Spleen (tissue), 11 donors: ENCODE measurements at regions not wholly inside any gene's neighbourhood (a gene's known extent, or its start where the extent isn't known, plus 50 kb on each side); places are given as distances from the start of the nearest gene placed in this dataset.

Experiments
- DNase-seq: peaks from one replicate; pipeline ENCODE4 v3.0.0-alpha.2; 2020
- H3K27ac ChIP-seq, 8 donors: fragments of 200-600 bp; sonication (generic) in 7 of 8; 1 replicate in 4 of 8; 2 replicates in 4 of 8; pipeline versions ENCODE4 v1.5.0 to v1.8.0; 2016 to 2021; ENCODE audit warnings: inconsistent platforms in 4 of 8, mild to moderate bottlenecking in 4 of 8, moderate library complexity in 1 of 8
- H3K27me3 ChIP-seq, 7 donors: fragments of 200-600 bp; sonication (generic) in 6 of 7; replicated peaks in 1 of 7; 1 replicate in 4 of 7; 2 replicates in 3 of 7; pipeline versions ENCODE4 v1.5.0 to v1.8.0; 2016 to 2021; ENCODE audit warnings: inconsistent platforms in 3 of 7, mild to moderate bottlenecking in 1 of 7
- H3K36me3 ChIP-seq, 6 donors: fragments of 200-600 bp; sonication (generic) in 5 of 6; 1 replicate in 4 of 6; 2 replicates in 2 of 6; pipeline versions ENCODE4 v1.5.0 to v1.8.0; 2016 to 2021; ENCODE audit warnings: inconsistent platforms in 2 of 6
- H3K4me1 ChIP-seq, 6 donors: fragments of 200-600 bp; sonication (generic) in 5 of 6; 1 replicate in 3 of 6; 2 replicates in 3 of 6; pipeline versions ENCODE4 v1.5.0 to v1.8.0; 2016 to 2021; ENCODE audit warnings: inconsistent platforms in 3 of 6
- H3K4me3 ChIP-seq, 8 donors: fragments of 200-600 bp; sonication (generic) in 7 of 8; 1 replicate in 4 of 8; 2 replicates in 4 of 8; pipeline versions ENCODE4 v1.5.0 to v1.8.0; 2016 to 2021; ENCODE audit warnings: inconsistent platforms in 4 of 8, mild to moderate bottlenecking in 4 of 8, moderate library complexity in 2 of 8
- H3K9me3 ChIP-seq, 8 donors: fragments of 200-600 bp; sonication (generic) in 7 of 8; 1 replicate in 4 of 8; 2 replicates in 4 of 8; pipeline versions ENCODE4 v1.5.0 to v1.8.0; 2016 to 2021; ENCODE audit warnings: inconsistent platforms in 4 of 8
- POLR2A ChIP-seq, 3 donors: fragments of 450-650 bp; IDR thresholded peaks; one replicate each; pipeline ENCODE4 v1.5.1; 2017; ENCODE audit warnings: antibody characterized with exemption in 3 of 3, mild to moderate bottlenecking in 1 of 3
- POLR2AphosphoS5 ChIP-seq, 3 donors: sonication (generic); formaldehyde crosslinking; IDR thresholded peaks; one replicate each; pipeline ENCODE4 v1.5.1; 2017; ENCODE audit warnings: antibody characterized with exemption in 3 of 3
- WGBS, 5 donors: extraction: QIAGEN DNeasy Blood & Tissue Kit in 3 of 5; methylation state at CpG; one replicate each; pipeline versions ENCODE4 v1.1.5 to v1.1.7; 2013 to 2018; 5-methylcytosine and 5-hydroxymethylcytosine counted together
- intact Hi-C: fragments of 100-400 bp; cut with DNase I; formaldehyde crosslinking; loops from one replicate; pipeline ENCODE4 v1.15.0; 2023; ENCODE audit warnings: low total_unique reads
- TF ChIP-seq, protein P1 (sequence below), 11 experiments: fragments of 200-600 bp in 7 of 11; fragments of 450-650 bp in 4 of 11; sonication (generic) in 4 of 11; IDR thresholded peaks in 8 of 11; conservative IDR thresholded peaks in 3 of 11; 1 replicate in 7 of 11; 2 replicates in 4 of 11; pipeline versions ENCODE4 v1.4.0 to v1.8.0; 2016 to 2021; ENCODE audit warnings: antibody characterized with exemption in 11 of 11, inconsistent platforms in 4 of 11, mild to moderate bottlenecking in 1 of 11
- donor health status: healthy with polysubstance abuse.
- donor health status: DM: no; HTN: no; CAD: no; lungs with moderate emphysema.
- donor health status: DM: no; HTN: no; CAD: no.
- donor health status: Bipolar disorder and iron deficiency.
- donor health status: healthy.
- donor health status: DM: no; HTN: no; CAD: no.
- donor health status: DM: yes; HTN: yes; CAD: no.

DNA sequence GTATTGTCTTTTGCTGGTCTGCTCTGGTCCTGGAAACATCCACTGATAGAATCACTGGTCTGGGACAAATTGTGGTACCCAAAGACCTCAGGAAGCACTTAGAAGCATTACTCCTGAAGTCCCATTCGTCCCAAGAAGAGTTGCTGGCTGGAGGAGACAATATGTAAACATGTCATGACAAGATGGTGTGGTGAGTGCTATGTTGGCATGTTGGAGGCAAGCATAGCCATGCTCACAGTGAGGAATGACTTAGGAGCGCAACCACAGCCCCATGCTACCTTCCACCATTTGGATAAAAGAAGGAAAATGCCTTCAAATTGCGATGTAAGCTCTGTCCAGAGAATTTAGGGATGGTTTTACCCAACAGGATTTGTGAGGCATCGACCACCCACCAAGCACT lies 115.8 kb upstream of the STC2 start:
- H3K4me3 ChIP-seq: no peak overlapping the region
- H3K27me3 ChIP-seq: peaks cover 0 to 4% (median 0%) of the 10 kb centered on the region in 7 donors
- TF ChIP-seq POLR2A (IDR thresholded peaks at IDR 0.05) (no peak), POLR2AphosphoS5 (IDR thresholded peaks at IDR 0.05) (no peak)
- TF ChIP-seq, protein P1, sequence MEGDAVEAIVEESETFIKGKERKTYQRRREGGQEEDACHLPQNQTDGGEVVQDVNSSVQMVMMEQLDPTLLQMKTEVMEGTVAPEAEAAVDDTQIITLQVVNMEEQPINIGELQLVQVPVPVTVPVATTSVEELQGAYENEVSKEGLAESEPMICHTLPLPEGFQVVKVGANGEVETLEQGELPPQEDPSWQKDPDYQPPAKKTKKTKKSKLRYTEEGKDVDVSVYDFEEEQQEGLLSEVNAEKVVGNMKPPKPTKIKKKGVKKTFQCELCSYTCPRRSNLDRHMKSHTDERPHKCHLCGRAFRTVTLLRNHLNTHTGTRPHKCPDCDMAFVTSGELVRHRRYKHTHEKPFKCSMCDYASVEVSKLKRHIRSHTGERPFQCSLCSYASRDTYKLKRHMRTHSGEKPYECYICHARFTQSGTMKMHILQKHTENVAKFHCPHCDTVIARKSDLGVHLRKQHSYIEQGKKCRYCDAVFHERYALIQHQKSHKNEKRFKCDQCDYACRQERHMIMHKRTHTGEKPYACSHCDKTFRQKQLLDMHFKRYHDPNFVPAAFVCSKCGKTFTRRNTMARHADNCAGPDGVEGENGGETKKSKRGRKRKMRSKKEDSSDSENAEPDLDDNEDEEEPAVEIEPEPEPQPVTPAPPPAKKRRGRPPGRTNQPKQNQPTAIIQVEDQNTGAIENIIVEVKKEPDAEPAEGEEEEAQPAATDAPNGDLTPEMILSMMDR (IDR thresholded peaks at IDR 0.05 in 8 of 11, conservative IDR thresholded peaks at IDR 0.05 in 3 of 11): no peak
- no peaks in the 10 kb centered on the region for H3K9me3 ChIP-seq
- WGBS, 5 donors: 69 to 84% (median 76%) methylated on average over 4 of the region's 4 CpGs
- H3K36me3 ChIP-seq: no peaks in the 10 kb centered on the region
- intact Hi-C loops: no loop called here
- DNase-seq: no peak
- H3K4me1 ChIP-seq: no peaks in the 10 kb centered on the region
- H3K27ac ChIP-seq: no peak overlapping the region

DNA sequence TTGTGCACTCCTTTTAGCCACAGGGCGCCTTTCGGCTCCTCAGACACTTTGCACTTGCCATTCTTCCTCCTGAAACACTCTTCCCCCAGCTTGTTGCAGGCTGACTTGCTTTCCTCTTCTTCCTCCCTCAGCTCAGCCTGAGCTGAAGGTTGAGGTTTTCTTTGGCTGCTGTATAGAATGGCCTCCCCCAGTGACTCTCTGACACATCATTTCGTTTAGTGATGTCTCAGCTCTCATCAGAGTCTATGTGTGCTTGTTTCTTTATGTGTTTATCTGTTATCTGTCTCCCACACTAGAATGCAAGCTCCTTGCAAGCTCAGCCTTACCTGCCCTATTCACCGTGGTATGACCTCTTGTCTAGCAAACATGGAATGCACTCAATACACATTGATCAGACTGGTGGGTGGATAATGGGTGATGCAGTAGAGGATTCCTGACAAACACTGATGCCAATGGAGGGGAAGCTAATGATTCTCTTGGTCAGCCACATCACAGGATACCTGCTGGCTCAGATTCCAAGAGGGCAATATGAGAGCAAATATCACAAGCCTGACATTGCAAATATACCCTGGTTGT lies 112.9 kb upstream of the STC2 start:
- TF ChIP-seq POLR2AphosphoS5 (IDR thresholded peaks at IDR 0.05): no peak
- TF ChIP-seq, protein P1 (IDR thresholded peaks at IDR 0.05 in 8 of 11, conservative IDR thresholded peaks at IDR 0.05 in 3 of 11): no peak
- TF ChIP-seq POLR2A (IDR thresholded peaks at IDR 0.05): no peak
- H3K36me3 ChIP-seq: no peaks in the 10 kb centered on the region
- no peaks in the 10 kb centered on the region for H3K9me3 ChIP-seq
- H3K27me3 ChIP-seq: peaks cover 0 to 4% (median 0%) of the 10 kb centered on the region in 7 donors
- WGBS, 5 donors: 67 to 81% (median 73%) methylated on average over 4 of the region's 4 CpGs
- no peaks in the 10 kb centered on the region for H3K4me1 ChIP-seq
- intact Hi-C loops: no loop called here
- H3K4me3 ChIP-seq: no peak overlapping the region
- DNase-seq: no peak
- no peak overlapping the region for H3K27ac ChIP-seq

DNA sequence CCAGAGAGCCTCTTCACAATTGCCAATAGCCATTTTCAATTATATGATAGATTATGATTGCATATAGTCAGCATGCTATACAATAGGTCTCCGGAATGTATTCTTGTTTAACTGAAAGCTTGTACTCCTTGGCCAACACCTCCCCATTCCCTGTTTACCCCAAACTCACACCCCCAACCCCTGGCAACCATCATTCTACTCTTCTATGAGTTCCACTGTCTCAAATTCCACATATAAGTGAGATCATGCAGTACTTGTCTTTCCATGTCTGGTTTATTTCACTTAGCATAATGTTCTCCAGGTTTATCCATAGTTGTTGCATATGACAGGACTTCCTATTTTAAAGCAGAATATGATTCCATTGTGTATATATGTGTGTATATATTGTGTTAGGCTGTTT lies 110.7 kb upstream of the STC2 start:
- 89 to 97% (median 94%) methylated on average over 1 of the region's 1 CpG for WGBS, 5 donors
- DNase-seq: no peak

DNA sequence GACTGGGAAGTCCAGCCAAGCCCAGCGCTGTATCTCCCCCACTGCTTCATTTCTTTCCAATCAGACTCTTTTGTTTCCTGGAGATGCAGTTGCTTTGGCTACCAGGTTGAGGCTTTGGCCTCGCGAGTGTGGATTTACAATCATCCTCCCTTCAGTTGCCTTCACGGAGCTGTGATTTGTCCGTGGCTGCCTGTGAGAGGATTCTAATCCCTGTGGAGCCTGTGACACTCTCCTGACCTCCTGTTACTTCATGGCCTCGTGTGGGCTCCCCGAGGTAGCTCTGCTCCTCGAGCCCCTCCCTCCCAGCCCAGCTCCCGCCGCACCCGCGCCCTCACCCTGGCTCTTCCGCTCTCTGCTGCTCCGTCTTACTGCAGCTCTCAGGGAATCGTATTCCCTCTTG lies 107.2 kb upstream of the STC2 start:
- 57 to 60% (median 59%) methylated on average over 15 of the region's 15 CpGs for WGBS, 5 donors
- no peaks in the 10 kb centered on the region for H3K4me1 ChIP-seq

More for the DNA sequence above, 110.7 kb upstream of the STC2 start:
- Histone ChIP-seq H3K9me3 (no peaks in the 10 kb centered on the region), H3K36me3 (no peaks in the 10 kb centered on the region), H3K4me1 (no peaks in the 10 kb centered on the region), H3K27ac (no peak overlapping the region), H3K4me3 (no peak overlapping the region), H3K27me3 (peaks cover 0 to 15% (median 0%) of the 10 kb centered on the region in 7 donors)
- TF ChIP-seq, protein P1 (IDR thresholded peaks at IDR 0.05 in 8 of 11, conservative IDR thresholded peaks at IDR 0.05 in 3 of 11): no peak
- TF ChIP-seq POLR2A (IDR thresholded peaks at IDR 0.05): no peak
- TF ChIP-seq POLR2AphosphoS5 (IDR thresholded peaks at IDR 0.05): no peak
- intact Hi-C loops: no loop called here

More for the DNA sequence above, 107.2 kb upstream of the STC2 start:
- Histone ChIP-seq H3K27ac (no peak overlapping the region), H3K9me3 (no peaks in the 10 kb centered on the region), H3K27me3 (peaks cover 0 to 15% (median 0%) of the 10 kb centered on the region in 7 donors), H3K36me3 (no peaks in the 10 kb centered on the region), H3K4me3 (no peak overlapping the region)
- intact Hi-C loops: no loop called here
- TF ChIP-seq, protein P1 (IDR thresholded peaks at IDR 0.05 in 8 of 11, conservative IDR thresholded peaks at IDR 0.05 in 3 of 11): no peak
- TF ChIP-seq POLR2AphosphoS5 (IDR thresholded peaks at IDR 0.05) (no peak), POLR2A (IDR thresholded peaks at IDR 0.05) (no peak)
- DNase-seq: no peak
